Mesothelial cell of epicardium (in vitro differentiated cells): ENCODE measurements at regions not wholly inside any gene's neighbourhood (a gene's known extent, or its start where the extent isn't known, plus 50 kb on each side); places are given as distances from the start of the nearest gene placed in this dataset.

Experiments
- DNase-seq, 2 experiments: peaks; one replicate each; pipeline ENCODE4 v3.0.0; 2021; ENCODE audit warnings: low spot score in 2 of 2; ENCODE audit not compliant: unreplicated experiment in 2 of 2
- H3K27ac Mint-ChIP-seq: 2 replicates; pipeline ENCODE4 v1.8.0; 2021; ENCODE audit warnings: mixed read lengths
- H3K27me3 Mint-ChIP-seq: 2 replicates; pipeline ENCODE4 v1.8.0; 2021; ENCODE audit warnings: low read depth, mixed read lengths
- H3K36me3 Mint-ChIP-seq: 2 replicates; pipeline ENCODE4 v1.8.0; 2021; ENCODE audit warnings: mixed read lengths
- H3K4me1 Mint-ChIP-seq: 2 replicates; pipeline ENCODE4 v1.8.0; 2021; ENCODE audit warnings: mixed read lengths
- H3K4me3 Mint-ChIP-seq: 2 replicates; pipeline ENCODE4 v1.8.0; 2021; ENCODE audit warnings: mild to moderate bottlenecking, moderate library complexity, mixed read lengths
- H3K9me3 Mint-ChIP-seq: 2 replicates; pipeline ENCODE4 v1.8.0; 2021; ENCODE audit warnings: mixed read lengths
- TF ChIP-seq, protein P1 (sequence below): fragments of 200-600 bp; sonication (generic); IDR thresholded peaks from one replicate; pipeline ENCODE4 v1.5.0; 2021; ENCODE audit warnings: antibody characterized with exemption; ENCODE audit not compliant: unreplicated experiment

DNA sequence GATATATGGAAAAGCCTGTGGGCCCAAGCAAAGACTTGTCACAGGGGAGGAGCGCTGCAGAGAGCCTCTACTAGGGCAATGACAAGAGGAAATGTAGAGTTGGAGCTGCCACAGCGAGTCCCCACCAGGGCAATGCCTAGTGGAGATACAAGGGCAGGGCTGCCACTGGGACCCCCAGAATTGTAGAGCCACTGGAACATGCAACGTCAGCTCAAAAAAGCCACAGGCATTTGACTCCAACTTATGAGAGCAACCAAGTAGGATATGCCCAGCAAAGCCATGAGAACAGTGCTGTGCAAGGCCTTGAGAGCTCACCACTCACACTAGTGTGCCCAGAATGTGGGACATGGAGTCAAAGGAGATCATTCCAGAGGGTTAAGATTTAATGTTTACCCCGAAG, 63.7 kb upstream of the CAMK1G start:
- Mint-ChIP-seq H3K36me3 (no peaks in the 10 kb centered on the region), H3K4me3 (no peak overlapping the region), H3K27me3 (peaks cover 23% of the 10 kb centered on the region), H3K27ac (no peak overlapping the region), H3K9me3 (peaks cover 15% of the 10 kb centered on the region), H3K4me1 (peaks cover 16% of the 10 kb centered on the region)
- TF ChIP-seq, protein P1, sequence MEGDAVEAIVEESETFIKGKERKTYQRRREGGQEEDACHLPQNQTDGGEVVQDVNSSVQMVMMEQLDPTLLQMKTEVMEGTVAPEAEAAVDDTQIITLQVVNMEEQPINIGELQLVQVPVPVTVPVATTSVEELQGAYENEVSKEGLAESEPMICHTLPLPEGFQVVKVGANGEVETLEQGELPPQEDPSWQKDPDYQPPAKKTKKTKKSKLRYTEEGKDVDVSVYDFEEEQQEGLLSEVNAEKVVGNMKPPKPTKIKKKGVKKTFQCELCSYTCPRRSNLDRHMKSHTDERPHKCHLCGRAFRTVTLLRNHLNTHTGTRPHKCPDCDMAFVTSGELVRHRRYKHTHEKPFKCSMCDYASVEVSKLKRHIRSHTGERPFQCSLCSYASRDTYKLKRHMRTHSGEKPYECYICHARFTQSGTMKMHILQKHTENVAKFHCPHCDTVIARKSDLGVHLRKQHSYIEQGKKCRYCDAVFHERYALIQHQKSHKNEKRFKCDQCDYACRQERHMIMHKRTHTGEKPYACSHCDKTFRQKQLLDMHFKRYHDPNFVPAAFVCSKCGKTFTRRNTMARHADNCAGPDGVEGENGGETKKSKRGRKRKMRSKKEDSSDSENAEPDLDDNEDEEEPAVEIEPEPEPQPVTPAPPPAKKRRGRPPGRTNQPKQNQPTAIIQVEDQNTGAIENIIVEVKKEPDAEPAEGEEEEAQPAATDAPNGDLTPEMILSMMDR = no peak
- no peak for DNase-seq

DNA sequence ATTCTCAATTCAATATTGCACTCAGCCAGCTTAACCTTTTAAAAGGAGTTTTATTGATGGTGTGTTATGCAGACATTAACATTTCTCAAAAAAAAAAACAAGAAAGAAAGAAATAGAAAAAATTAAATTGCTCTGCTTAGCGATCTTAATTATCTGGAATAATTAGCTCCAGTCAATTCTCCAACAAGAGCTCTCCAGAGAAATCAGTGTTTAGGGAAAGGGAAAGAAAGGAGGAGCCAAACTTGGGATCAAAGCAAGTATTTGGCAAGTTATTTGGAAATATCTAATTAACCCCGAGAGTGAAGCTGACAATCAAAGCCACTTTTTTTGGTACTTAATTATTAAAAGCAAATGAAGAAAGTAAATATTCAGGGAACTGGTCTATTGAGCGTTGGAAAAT, 60.7 kb upstream of the CAMK1G start:
- H3K36me3 Mint-ChIP-seq = no peaks in the 10 kb centered on the region
- DNase-seq = no peak
- no peak overlapping the region for H3K27ac Mint-ChIP-seq
- H3K4me3 Mint-ChIP-seq = no peak overlapping the region
- H3K4me1 Mint-ChIP-seq = peaks cover 22% of the 10 kb centered on the region
- peaks cover 9% of the 10 kb centered on the region for H3K27me3 Mint-ChIP-seq
- TF ChIP-seq, protein P1 = no peak
- H3K9me3 Mint-ChIP-seq = peaks cover 15% of the 10 kb centered on the region

DNA sequence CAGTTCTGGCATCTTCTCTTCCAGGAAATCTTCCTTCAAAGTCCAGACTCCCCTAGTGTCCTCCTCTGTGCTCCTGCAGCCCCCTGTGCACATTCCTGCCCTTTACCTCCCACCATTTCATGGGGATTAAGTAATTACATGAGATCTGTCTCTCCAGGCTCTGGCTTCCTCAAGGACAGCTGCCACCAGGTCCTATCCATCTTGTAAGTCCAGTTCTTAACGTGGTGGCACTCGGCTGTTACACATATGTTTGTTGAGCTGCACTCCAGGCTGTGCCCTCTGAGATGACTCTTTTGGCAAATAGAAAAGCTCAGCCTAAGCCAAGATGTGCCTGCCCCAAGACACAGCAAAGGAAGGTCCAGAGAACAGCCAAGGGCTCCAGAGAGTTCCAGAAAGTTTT, 57.4 kb upstream of the CAMK1G start:
- H3K27ac Mint-ChIP-seq = no peak overlapping the region
- no peak overlapping the region for H3K4me3 Mint-ChIP-seq
- no peaks in the 10 kb centered on the region for H3K9me3 Mint-ChIP-seq
- TF ChIP-seq, protein P1 = no peak
- no peaks in the 10 kb centered on the region for H3K36me3 Mint-ChIP-seq
- H3K4me1 Mint-ChIP-seq = peaks cover 22% of the 10 kb centered on the region
- no peak for DNase-seq
- peaks cover 3% of the 10 kb centered on the region for H3K27me3 Mint-ChIP-seq

DNA sequence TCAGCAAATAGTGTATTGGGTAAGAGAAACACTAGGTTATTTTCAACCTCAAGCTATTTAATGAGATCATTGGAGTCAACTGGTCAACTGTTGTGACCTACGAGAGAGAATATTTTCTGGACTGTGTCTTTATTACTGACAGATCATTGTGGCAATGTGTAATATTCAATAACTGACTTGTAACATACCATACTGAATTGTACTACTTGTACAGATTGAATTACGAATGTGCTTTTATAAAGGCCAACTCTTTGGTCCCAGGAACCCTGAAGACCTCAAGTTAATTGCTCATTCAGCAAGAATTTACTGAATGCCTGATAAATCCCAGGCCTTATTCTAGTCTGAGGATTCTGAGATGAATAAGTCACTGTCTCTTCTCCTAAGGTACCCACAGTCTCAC, 56.1 kb upstream of the CAMK1G start:
- Mint-ChIP-seq H3K36me3 (no peaks in the 10 kb centered on the region), H3K27ac (no peak overlapping the region), H3K4me3 (no peak overlapping the region), H3K9me3 (no peaks in the 10 kb centered on the region), H3K4me1 (peaks cover 13% of the 10 kb centered on the region), H3K27me3 (peaks cover 3% of the 10 kb centered on the region)
- no peak for DNase-seq
- TF ChIP-seq, protein P1 = no peak

DNA sequence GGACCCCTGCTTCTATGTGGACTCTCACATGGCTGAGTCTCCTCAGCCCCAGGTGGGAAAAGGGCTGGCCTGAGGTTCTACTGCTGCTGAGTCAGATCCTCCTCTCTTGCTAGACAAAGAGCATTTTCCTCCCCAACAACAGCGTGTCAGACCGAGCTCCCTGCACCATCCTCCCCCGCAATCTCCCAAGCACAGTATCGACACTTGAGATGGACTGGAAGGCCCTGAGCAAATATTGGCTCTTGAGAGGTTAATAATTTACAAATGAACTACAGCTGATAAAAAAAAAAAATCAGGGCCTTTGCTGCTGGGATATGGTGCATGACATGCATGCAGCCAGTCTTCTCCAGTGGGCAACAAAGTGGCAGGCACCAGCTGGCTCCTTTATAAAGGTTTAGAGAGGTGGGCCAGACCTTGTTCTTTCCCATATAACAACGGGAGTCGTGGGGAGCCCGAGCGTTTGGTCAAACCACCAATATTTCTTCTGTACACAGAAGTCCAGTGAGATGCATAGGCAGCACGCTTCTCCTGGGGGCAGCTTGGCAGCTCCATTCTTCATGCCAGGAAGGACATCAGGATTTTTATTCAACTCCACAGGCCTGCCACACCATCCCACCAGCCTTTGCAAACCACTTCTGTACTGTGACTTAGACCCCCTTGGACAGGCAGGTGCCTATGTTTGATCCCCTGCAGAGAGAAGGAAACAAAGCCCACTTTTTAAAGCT, 55.4 kb upstream of the CAMK1G start:
- Mint-ChIP-seq H3K27ac (no peak overlapping the region), H3K36me3 (no peaks in the 10 kb centered on the region), H3K9me3 (no peaks in the 10 kb centered on the region), H3K4me1 (peaks cover 8% of the 10 kb centered on the region), H3K4me3 (no peak overlapping the region), H3K27me3 (peaks cover 3% of the 10 kb centered on the region)
- TF ChIP-seq, protein P1 = no peak
- no peak for DNase-seq
